Mesenchymal stem cell (in vitro differentiated cells and primary cell): ENCODE measurements at regions not wholly inside any gene's neighbourhood (a gene's known extent, or its start where the extent isn't known, plus 50 kb on each side); places are given as distances from the start of the nearest gene placed in this dataset.

Experiments
- DNase-seq: peaks from one replicate; pipeline ENCODE4 v3.0.0-alpha.2; 2013
- H2AFZ ChIP-seq: one replicate; pipeline ENCODE4 v1.6.1; 2013; ENCODE audit warnings: low read depth, mild to moderate bottlenecking, control low read depth, inconsistent platforms, low read length, moderate library complexity
- H2AK5ac ChIP-seq: 2 replicates; pipeline ENCODE4 v1.6.1; 2013; ENCODE audit warnings: low read length, moderate library complexity, mild to moderate bottlenecking, inconsistent platforms; ENCODE audit not compliant: severe bottlenecking
- H2BK120ac ChIP-seq: one replicate; pipeline ENCODE4 v1.6.1; 2013; ENCODE audit warnings: low read depth, mild to moderate bottlenecking, inconsistent platforms, low read length, moderate library complexity
- H2BK12ac ChIP-seq, 2 experiments: one replicate each; pipeline ENCODE4 v1.6.1; 2013; ENCODE audit warnings: inconsistent platforms in 2 of 2, low read length in 2 of 2, mild to moderate bottlenecking in 2 of 2, moderate library complexity in 2 of 2, control low read depth in 1 of 2
- H2BK15ac ChIP-seq: one replicate; pipeline ENCODE4 v1.6.1; 2013; ENCODE audit warnings: mild to moderate bottlenecking, low read depth, inconsistent platforms; ENCODE audit not compliant: poor library complexity, severe bottlenecking
- H2BK5ac ChIP-seq: 2 replicates; pipeline ENCODE4 v1.6.1; 2013; ENCODE audit warnings: low read depth, mild to moderate bottlenecking, low read length, control low read depth, inconsistent platforms; ENCODE audit not compliant: poor library complexity, severe bottlenecking
- H3K14ac ChIP-seq, 2 experiments: one replicate each; pipeline ENCODE4 v1.6.1; 2013; ENCODE audit warnings: inconsistent platforms in 2 of 2, low read length in 2 of 2, control low read depth in 1 of 2, mild to moderate bottlenecking in 1 of 2, moderate library complexity in 1 of 2
- H3K18ac ChIP-seq, 2 experiments: one replicate each; pipeline ENCODE4 v1.6.1; 2013; ENCODE audit warnings: inconsistent platforms in 2 of 2, low read length in 2 of 2, control low read depth in 1 of 2, low read depth in 1 of 2, mild to moderate bottlenecking in 1 of 2
- H3K23ac ChIP-seq, 2 experiments: one replicate each; pipeline ENCODE4 v1.6.1; 2013; ENCODE audit warnings: inconsistent platforms in 2 of 2, low read length in 2 of 2, mild to moderate bottlenecking in 2 of 2, moderate library complexity in 2 of 2, control low read depth in 1 of 2
- H3K27ac ChIP-seq: 2 replicates; pipeline ENCODE4 v1.5.1; 2013; ENCODE audit warnings: mild to moderate bottlenecking, moderate library complexity, low read length, control low read depth, inconsistent platforms; ENCODE audit not compliant: poor library complexity, severe bottlenecking
- H3K27me3 ChIP-seq, 2 experiments: 2 replicates each; pipeline versions ENCODE4 v1.6.1 to v1.7.0; 2013; ENCODE audit warnings: low read length in 2 of 2, mild to moderate bottlenecking in 2 of 2, moderate library complexity in 2 of 2, control low read depth in 1 of 2, inconsistent platforms in 1 of 2; ENCODE audit not compliant: control insufficient read depth in 1 of 2, insufficient read depth in 1 of 2
- H3K36me3 ChIP-seq, 2 experiments: 2 replicates each; pipeline versions ENCODE4 v1.6.1 to v1.7.0; 2013; ENCODE audit warnings: low read length in 2 of 2, control low read depth in 1 of 2, inconsistent platforms in 1 of 2, low read depth in 1 of 2, mild to moderate bottlenecking in 1 of 2; ENCODE audit not compliant: insufficient read depth in 2 of 2, control insufficient read depth in 1 of 2
- H3K4ac ChIP-seq, 2 experiments: one replicate each; pipeline ENCODE4 v1.6.1; 2013; ENCODE audit warnings: inconsistent platforms in 2 of 2, low read length in 2 of 2, mild to moderate bottlenecking in 2 of 2, moderate library complexity in 2 of 2, control low read depth in 1 of 2, low read depth in 1 of 2
- H3K4me1 ChIP-seq: 2 replicates; pipeline ENCODE4 v1.6.1; 2013; ENCODE audit warnings: low read depth, low read length, control low read depth; ENCODE audit not compliant: control insufficient read depth, insufficient read depth
- H3K4me2 ChIP-seq: 2 replicates; pipeline ENCODE4 v1.6.1; 2013; ENCODE audit warnings: low read length, mild to moderate bottlenecking, inconsistent platforms; ENCODE audit not compliant: poor library complexity, severe bottlenecking
- H3K4me3 ChIP-seq, 2 experiments: 2 replicates each; pipeline versions ENCODE4 v1.5.1 to v1.7.0; 2013; ENCODE audit warnings: low read length in 2 of 2, mild to moderate bottlenecking in 2 of 2, control low read depth in 1 of 2, low read depth in 1 of 2; ENCODE audit not compliant: insufficient read depth in 1 of 2
- H3K79me1 ChIP-seq: replicated peaks from 2 replicates; pipeline ENCODE4 v1.6.1; 2013; ENCODE audit warnings: mild to moderate bottlenecking, control low read depth, low read length, inconsistent platforms; ENCODE audit not compliant: poor library complexity, severe bottlenecking
- H3K9ac ChIP-seq: 2 replicates; pipeline ENCODE4 v1.7.0; 2013; ENCODE audit warnings: mild to moderate bottlenecking, low read length, moderate library complexity
- H3K9me3 ChIP-seq: 2 replicates; pipeline ENCODE4 v1.7.0; 2013; ENCODE audit warnings: mild to moderate bottlenecking, low read length; ENCODE audit not compliant: control insufficient read depth
- H4K8ac ChIP-seq: one replicate; pipeline ENCODE4 v1.6.1; 2013; ENCODE audit warnings: inconsistent platforms, mild to moderate bottlenecking, low read length, moderate library complexity
- H4K91ac ChIP-seq: one replicate; pipeline ENCODE4 v1.6.1; 2013; ENCODE audit warnings: mild to moderate bottlenecking, low read length, inconsistent platforms
- WGBS: methylation state at CpG from one replicate; pipeline ENCODE4 v1.1.7; 2013; ENCODE audit warnings: mixed read lengths; 5-methylcytosine and 5-hydroxymethylcytosine counted together

GRCh38 chr5:89899559-89899958, 510.0 kb downstream of the CETN3 start:
- Histone ChIP-seq H3K4me1 (no peaks in the 10 kb centered on the region), H3K9ac (no peak overlapping the region)

DNA sequence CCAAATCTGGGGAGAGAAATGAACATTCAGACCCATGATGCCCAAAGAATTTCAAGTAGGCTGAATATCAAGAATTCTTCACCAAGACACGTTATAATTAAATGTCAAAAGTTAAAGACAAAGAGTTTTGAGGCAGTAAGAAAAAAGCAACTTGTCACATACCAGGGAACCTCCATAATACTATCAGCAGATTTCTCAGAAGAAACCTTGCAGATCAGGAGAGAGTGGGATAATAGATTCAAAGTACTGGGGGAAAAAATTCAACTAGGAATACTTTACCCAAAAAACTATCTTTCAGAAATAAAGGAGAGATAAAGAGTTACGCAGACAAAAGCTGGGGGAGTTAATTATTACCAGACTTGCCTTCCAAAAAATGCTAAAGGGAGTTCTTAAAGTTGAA, 516.0 kb downstream of the CETN3 start:
- H3K23ac ChIP-seq: no peak overlapping the region
- H2BK5ac ChIP-seq: no peak overlapping the region
- no peak overlapping the region for H3K9ac ChIP-seq
- WGBS: no CpG with 5 or more reads among the region's 2 CpGs
- H3K27me3 ChIP-seq: no peaks in the 10 kb centered on the region
- H3K4me3 ChIP-seq: no peak overlapping the region
- H3K27ac ChIP-seq: no peak overlapping the region
- no peak overlapping the region for H2BK12ac ChIP-seq
- no peak overlapping the region for H3K18ac ChIP-seq
- no peak overlapping the region for H3K14ac ChIP-seq
- H4K8ac ChIP-seq: no peak overlapping the region
- no peak overlapping the region for H2AK5ac ChIP-seq
- DNase-seq: no peak
- no peak overlapping the region for H2AFZ ChIP-seq
- no peak overlapping the region for H3K4ac ChIP-seq
- H3K4me1 ChIP-seq: no peaks in the 10 kb centered on the region
- no peak overlapping the region for H2BK15ac ChIP-seq
- peaks cover 67% of the 10 kb centered on the region for H3K9me3 ChIP-seq
- no peak overlapping the region for H2BK120ac ChIP-seq
- H3K79me1 ChIP-seq: no peaks in the 10 kb centered on the region
- H4K91ac ChIP-seq: no peak overlapping the region
- no peaks in the 10 kb centered on the region for H3K36me3 ChIP-seq
- no peak overlapping the region for H3K4me2 ChIP-seq

More at GRCh38 chr5:89899559-89899958, 510.0 kb downstream of the CETN3 start:
- Histone ChIP-seq H3K79me1 (no peaks in the 10 kb centered on the region), H2BK5ac (no peak overlapping the region), H3K27ac (no peak overlapping the region), H3K4me2 (no peak overlapping the region), H2BK12ac (no peak overlapping the region), H3K23ac (no peak overlapping the region), H2AK5ac (no peak overlapping the region), H3K9me3 (peaks cover 27% of the 10 kb centered on the region), H2AFZ (no peak overlapping the region), H3K4me3 (no peak overlapping the region), H2BK15ac (no peak overlapping the region), H3K14ac (no peak overlapping the region), H3K36me3 (no peaks in the 10 kb centered on the region), H3K18ac (no peak overlapping the region), H3K4ac (no peak overlapping the region), H2BK120ac (no peak overlapping the region), H4K91ac (no peak overlapping the region), H4K8ac (no peak overlapping the region), H3K27me3 (no peaks in the 10 kb centered on the region)
- DNase-seq: no peak

- H3K79me1 ChIP-seq: no peaks in the 10 kb centered on the region
- no peaks in the 10 kb centered on the region for H3K4me1 ChIP-seq
- no peak overlapping the region for H3K23ac ChIP-seq
- H2BK12ac ChIP-seq: no peak overlapping the region
- DNase-seq: no peak
- no peak overlapping the region for H3K4me3 ChIP-seq
- no peak overlapping the region for H2BK15ac ChIP-seq
- H3K27me3 ChIP-seq: no peaks in the 10 kb centered on the region
- H3K9ac ChIP-seq: no peak overlapping the region
- H3K14ac ChIP-seq: no peak overlapping the region
- no peak overlapping the region for H2BK120ac ChIP-seq
- H3K18ac ChIP-seq: no peak overlapping the region
- no peak overlapping the region for H2BK5ac ChIP-seq
- no peak overlapping the region for H4K91ac ChIP-seq
- H3K4me2 ChIP-seq: no peak overlapping the region
- H3K27ac ChIP-seq: no peak overlapping the region
- no peak overlapping the region for H3K4ac ChIP-seq
- no peak overlapping the region for H2AK5ac ChIP-seq
- H4K8ac ChIP-seq: no peak overlapping the region
- H3K36me3 ChIP-seq: no peaks in the 10 kb centered on the region
- H2AFZ ChIP-seq: no peak overlapping the region
- H3K9me3 ChIP-seq: peaks cover 15% of the 10 kb centered on the region
Measured at GRCh38 chr5:89885670-89886069, 523.9 kb downstream of the CETN3 start.

DNA sequence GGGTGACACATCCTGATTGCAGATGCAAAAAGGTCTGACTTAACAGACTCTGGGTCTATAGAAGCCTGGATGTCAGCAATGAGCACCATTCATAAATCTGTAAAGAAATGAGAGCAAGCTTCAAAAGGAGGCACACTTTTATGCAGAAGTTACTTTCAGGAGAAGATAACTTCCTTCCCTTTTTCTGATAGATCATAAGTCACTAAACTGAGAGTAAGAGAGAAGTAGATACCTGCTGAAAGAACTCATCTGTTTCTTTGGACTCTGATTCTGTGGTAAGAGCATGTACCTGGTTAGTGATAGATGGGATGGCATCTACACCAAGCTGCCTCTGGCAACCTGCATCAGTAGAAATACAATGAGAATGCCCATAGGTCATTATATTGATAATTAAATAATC, 525.6 kb downstream of the CETN3 start:
- Histone ChIP-seq H2AK5ac (no peak overlapping the region), H2BK15ac (no peak overlapping the region), H3K14ac (no peak overlapping the region), H3K4me2 (no peak overlapping the region), H2BK5ac (no peak overlapping the region), H3K18ac (no peak overlapping the region), H3K27me3 (no peaks in the 10 kb centered on the region), H3K4ac (no peak overlapping the region), H3K9me3 (peaks cover 7% of the 10 kb centered on the region), H3K9ac (no peak overlapping the region), H3K79me1 (no peaks in the 10 kb centered on the region), H2BK120ac (no peak overlapping the region), H2BK12ac (no peak overlapping the region), H4K91ac (no peak overlapping the region), H3K4me1 (no peaks in the 10 kb centered on the region), H2AFZ (peak overlapping the region; percentile 51), H3K23ac (no peak overlapping the region), H3K4me3 (no peak overlapping the region), H3K27ac (no peak overlapping the region), H4K8ac (no peak overlapping the region), H3K36me3 (no peaks in the 10 kb centered on the region)
- DNase-seq: no peak
